ENCODE measurements at regions not wholly inside any gene's neighbourhood (a gene's known extent, or its start where the extent isn't known, plus 50 kb on each side); places are given as distances from the start of the nearest gene placed in this dataset.

- Histone ChIP-seq H3K4me1 (replicated peaks in 1 of 4; ENCODE audit: control insufficient read depth in 3 of 4, insufficient read depth in 4 of 4, low read length in 3 of 4) (no peaks in the 10 kb centered on the region), H3K4me3 (ENCODE audit: extremely low read depth in 1 of 4, insufficient read depth in 2 of 4, low read depth in 3 of 4, low read length in 4 of 4) (no peak overlapping the region), H2BK20ac (ENCODE audit: low read length) (no peak overlapping the region), H3K18ac (ENCODE audit: extremely low read depth, low read length) (no peak overlapping the region), H3K23me2 (ENCODE audit: low read depth, low read length) (no peaks in the 10 kb centered on the region), H2AFZ (ENCODE audit: low read length) (no peak overlapping the region), H3K4ac (replicated peaks; ENCODE audit: insufficient read length, low read depth, low read length) (no peak overlapping the region), H3K14ac (ENCODE audit: insufficient read length) (no peak overlapping the region), H4K91ac (replicated peaks; ENCODE audit: insufficient read length, low read length) (no peak overlapping the region), H3K4me2 (ENCODE audit: insufficient read depth in 1 of 2, low read depth in 2 of 2, low read length in 2 of 2) (no peak overlapping the region), H3K27ac (ENCODE audit: low read depth, low read length) (no peak overlapping the region), H4K20me1 (replicated peaks in 1 of 2; ENCODE audit: control insufficient read depth in 1 of 2, insufficient read depth in 2 of 2, low read length in 2 of 2) (no peaks in the 10 kb centered on the region), H2AK5ac (ENCODE audit: low read depth, low read length) (no peak overlapping the region), H3K9ac (replicated peaks in 1 of 4; ENCODE audit: extremely low read depth in 1 of 4, low read depth in 3 of 4, low read length in 3 of 4) (no peak overlapping the region), H4K8ac (ENCODE audit: extremely low read depth, insufficient read depth, low read length) (no peak overlapping the region), H3K79me1 (ENCODE audit: low read depth, low read length) (no peaks in the 10 kb centered on the region), H3K36me3 (ENCODE audit: control insufficient read depth in 2 of 4, insufficient read depth in 4 of 4, low read length in 3 of 4) (no peaks in the 10 kb centered on the region), H3K56ac (replicated peaks; ENCODE audit: insufficient read length, low read depth, low read length) (no peak overlapping the region), H2BK120ac (replicated peaks; ENCODE audit: low read depth, low read length) (no peak overlapping the region), H2BK15ac (ENCODE audit: low read length) (no peak overlapping the region), H2BK12ac (ENCODE audit: low read depth, low read length) (no peak overlapping the region), H4K5ac (ENCODE audit: insufficient read length, low read depth, low read length) (no peak overlapping the region), H3K79me2 (ENCODE audit: control insufficient read depth in 1 of 2, insufficient read depth in 2 of 2, low read length in 2 of 2) (no peaks in the 10 kb centered on the region), H3K9me3 (ENCODE audit: insufficient read depth in 2 of 2, low read depth in 1 of 2, low read length in 1 of 2) (no peaks in the 10 kb centered on the region; a peak in 1 of 4 replicates), H3K23ac (ENCODE audit: insufficient read length) (no peak overlapping the region), H2BK5ac (ENCODE audit: low read depth, low read length) (no peak overlapping the region), H3K27me3 (replicated peaks in 1 of 4; ENCODE audit: control insufficient read depth in 3 of 4, extremely low read depth in 1 of 4, insufficient read depth in 3 of 4, low read length in 3 of 4) (no peaks in the 10 kb centered on the region)
- WGBS, 2 experiments (ENCODE audit: extremely low coverage in 1 of 2, insufficient coverage in 1 of 2, insufficient read length in 1 of 2, insufficient replicate concordance in 2 of 2, low coverage in 1 of 2, low lambda C conversion rate in 2 of 2, missing lambda C conversion rate in 1 of 2) = 93% methylated on average over 2 of the region's 2 CpGs; no CpG with 5 or more reads in 1 of the 2 experiments
- DNase-seq (ENCODE audit: low read depth in 1 of 2, low spot score in 2 of 2) (no peak), FAIRE-seq (no peak)
- ChIA-PET POLR2A (ENCODE audit: partially characterized antibody) (no interaction called here), CTCF (ENCODE audit: partially characterized antibody) (interaction anchor here (1.4 kb wide), 1 partner anchor 47 kb away, joined by 3 read pairs; no protein-coding TSS in a partner anchor)
- TF ChIP-seq ASH2L (IDR thresholded peaks at IDR 0.05; ENCODE audit: low read length) (no peak), KDM4A (IDR thresholded peaks at IDR 0.05; ENCODE audit: low read depth, low read length, severe bottlenecking) (no peak), HDAC6 (IDR thresholded peaks at IDR 0.05; ENCODE audit: low read depth, low read length) (no peak), JUN (IDR thresholded peaks at IDR 0.05; ENCODE audit: low read depth, low read length) (no peak), TBP (IDR thresholded peaks at IDR 0.05; ENCODE audit: low read depth, low read length) (no peak), SRF (IDR thresholded peaks at IDR 0.05; ENCODE audit: low read depth, low read length) (no peak), PHF8 (conservative IDR thresholded peaks at IDR 0.05; ENCODE audit: low read depth, low read length) (no peak), EZH2 (IDR thresholded peaks at IDR 0.05; ENCODE audit: low read depth, low read length, severe bottlenecking) (no peak), POU5F1 (IDR thresholded peaks at IDR 0.05; ENCODE audit: low read depth, low read length) (no peak), JUND (IDR thresholded peaks at IDR 0.05; ENCODE audit: low read length) (no peak), POLR2AphosphoS5 (IDR thresholded peaks at IDR 0.05; ENCODE audit: low read depth, low read length) (no peak), CEBPB (IDR thresholded peaks at IDR 0.05; ENCODE audit: low read depth, low read length) (no peak), USF2 (IDR thresholded peaks at IDR 0.05; ENCODE audit: low read length) (no peak), BRCA1 (IDR thresholded peaks at IDR 0.05; ENCODE audit: low read depth, low read length) (no peak), CREB1 (IDR thresholded peaks at IDR 0.05) (no peak), MAX (IDR thresholded peaks at IDR 0.05) (no peak)
These were observed 276.3 kb downstream of the TFEC start for GRCh38 chr7:115754226-115754625.
